22Rv1 (cell line): ENCODE measurements at regions not wholly inside any gene's neighbourhood (a gene's known extent, or its start where the extent isn't known, plus 50 kb on each side); places are given as distances from the start of the nearest gene placed in this dataset.

Source experiments
- ZFX ChIP-seq: fragments of 450-650 bp; IDR thresholded peaks from 2 replicates; pipeline ENCODE4 v1.6.1; 2017; ENCODE audit warnings: antibody characterized with exemption, borderline replicate concordance
- TF ChIP-seq, protein P1 (sequence below): fragments of 450-650 bp; IDR thresholded peaks from 2 replicates; pipeline ENCODE4 v1.5.1; 2017; ENCODE audit warnings: mild to moderate bottlenecking

DNA sequence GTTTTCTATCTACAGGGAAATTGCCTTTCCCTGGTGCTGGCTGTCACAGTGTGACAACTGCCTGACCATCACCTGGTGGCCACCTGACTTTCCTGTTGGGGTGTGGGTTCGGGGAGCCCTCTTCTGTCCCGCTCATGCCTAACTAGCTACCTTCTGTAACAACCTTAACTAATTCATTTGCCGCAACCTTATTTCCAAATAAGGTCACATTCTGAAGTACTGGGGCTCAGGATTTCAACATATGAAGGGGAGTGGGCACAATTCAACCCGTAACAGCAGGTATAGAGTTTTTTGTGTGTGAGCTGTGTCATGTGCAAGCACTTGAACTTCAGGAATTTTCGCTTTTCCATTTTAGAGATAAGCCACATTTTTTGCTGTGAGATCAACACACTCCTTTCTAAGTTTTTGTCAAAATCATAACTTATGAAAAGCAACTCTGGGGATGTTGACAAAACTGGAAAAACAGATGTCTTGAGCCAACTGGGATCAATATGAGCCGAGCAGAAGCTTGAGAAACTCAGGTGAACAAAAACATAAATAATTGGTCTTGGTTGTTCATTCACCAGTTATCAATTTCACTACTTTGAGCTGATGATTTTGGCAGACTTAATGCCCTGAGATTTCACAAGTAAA is 242.0 kb upstream of the RGMA start:
- TF ChIP-seq, protein P1, sequence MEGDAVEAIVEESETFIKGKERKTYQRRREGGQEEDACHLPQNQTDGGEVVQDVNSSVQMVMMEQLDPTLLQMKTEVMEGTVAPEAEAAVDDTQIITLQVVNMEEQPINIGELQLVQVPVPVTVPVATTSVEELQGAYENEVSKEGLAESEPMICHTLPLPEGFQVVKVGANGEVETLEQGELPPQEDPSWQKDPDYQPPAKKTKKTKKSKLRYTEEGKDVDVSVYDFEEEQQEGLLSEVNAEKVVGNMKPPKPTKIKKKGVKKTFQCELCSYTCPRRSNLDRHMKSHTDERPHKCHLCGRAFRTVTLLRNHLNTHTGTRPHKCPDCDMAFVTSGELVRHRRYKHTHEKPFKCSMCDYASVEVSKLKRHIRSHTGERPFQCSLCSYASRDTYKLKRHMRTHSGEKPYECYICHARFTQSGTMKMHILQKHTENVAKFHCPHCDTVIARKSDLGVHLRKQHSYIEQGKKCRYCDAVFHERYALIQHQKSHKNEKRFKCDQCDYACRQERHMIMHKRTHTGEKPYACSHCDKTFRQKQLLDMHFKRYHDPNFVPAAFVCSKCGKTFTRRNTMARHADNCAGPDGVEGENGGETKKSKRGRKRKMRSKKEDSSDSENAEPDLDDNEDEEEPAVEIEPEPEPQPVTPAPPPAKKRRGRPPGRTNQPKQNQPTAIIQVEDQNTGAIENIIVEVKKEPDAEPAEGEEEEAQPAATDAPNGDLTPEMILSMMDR, result no peak
- TF ChIP-seq ZFX, result no peak
